Hindlimb muscle (tissue), 1 donor: ENCODE measurements at regions not wholly inside any gene's neighbourhood (a gene's known extent, or its start where the extent isn't known, plus 50 kb on each side); places are given as distances from the start of the nearest gene placed in this dataset.
"Not testable (repeated sequence)": the region's sequence is repeated elsewhere in the genome, so short reads cannot be mapped to it uniquely, and the experiment has no call there.

Experiments
- DNase-seq: peaks from one replicate; pipeline ENCODE4 v3.0.0-alpha.2; 2013

GRCh38 chr12:92259291-92259690, 113.6 kb upstream of the BTG1 start:
- DNase-seq, result no peak

DNA sequence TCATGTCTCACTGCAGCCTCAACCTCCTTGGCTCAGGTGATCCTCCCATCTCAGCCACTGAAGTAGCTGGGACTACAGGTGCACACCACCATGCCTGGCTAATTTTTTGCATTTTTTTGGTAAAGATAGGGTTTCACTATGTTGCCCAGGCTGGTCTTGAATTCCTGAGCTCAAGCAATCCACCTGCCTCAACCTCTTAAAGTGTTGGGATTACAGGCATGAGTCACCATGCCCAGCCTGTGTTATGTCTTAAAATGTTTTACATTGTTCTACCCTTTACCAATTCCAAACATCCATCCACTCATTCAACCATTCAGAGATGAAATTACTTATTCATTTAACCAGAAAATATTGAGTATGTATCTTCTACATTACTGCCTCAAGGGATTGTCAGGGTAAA, 111.6 kb upstream of the BTG1 start:
- DNase-seq, result no peak

GRCh38 chr12:92255741-92256140, 110.1 kb upstream of the BTG1 start:
- DNase-seq, result no peak

DNA sequence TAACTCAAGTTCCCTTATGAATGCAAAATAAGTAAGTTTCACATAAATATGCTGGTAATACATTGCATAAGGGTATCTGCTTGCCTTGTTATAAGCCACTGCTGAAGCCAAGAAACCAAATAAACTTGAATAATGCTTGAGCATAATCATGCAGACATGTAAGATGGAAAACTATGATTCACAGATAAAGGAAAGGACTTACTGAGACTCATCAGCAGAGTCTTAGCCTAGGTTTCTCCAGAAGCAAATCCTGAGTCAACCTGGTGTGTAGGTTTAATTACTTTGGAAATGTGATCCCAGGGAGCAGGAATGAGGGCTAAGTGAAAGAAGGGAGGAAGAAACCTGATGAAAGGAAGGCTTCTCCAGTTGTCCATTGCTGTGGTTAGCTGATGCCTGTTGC, 107.7 kb upstream of the BTG1 start:
- DNase-seq, result no peak

- no peak for DNase-seq
Measured at GRCh38 chr12:92248977-92249376, 103.3 kb upstream of the BTG1 start.

DNA sequence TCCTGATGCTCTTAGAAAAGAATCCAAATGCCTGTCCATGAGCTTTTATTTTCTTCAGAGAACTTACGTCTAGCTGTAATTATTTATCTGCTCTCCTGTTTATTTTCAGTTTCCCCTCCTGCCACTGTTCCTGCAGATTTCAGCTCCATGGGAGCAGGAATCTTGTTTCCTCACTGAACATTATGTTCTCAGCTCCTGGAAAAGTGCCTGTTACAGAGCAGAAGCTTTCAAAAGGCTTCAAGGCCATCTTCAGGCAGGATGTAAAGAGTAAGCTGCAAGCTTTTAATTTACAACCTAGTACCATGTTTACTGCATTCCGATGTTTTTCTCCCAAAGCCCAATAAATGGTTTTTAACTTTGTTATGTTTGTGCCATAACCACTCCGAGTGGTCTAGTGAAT, 98.4 kb upstream of the BTG1 start:
- DNase-seq, result peak; percentile 78

- DNase-seq, result no peak
Measured at GRCh38 chr12:92242907-92243306, 97.3 kb upstream of the BTG1 start.

DNA sequence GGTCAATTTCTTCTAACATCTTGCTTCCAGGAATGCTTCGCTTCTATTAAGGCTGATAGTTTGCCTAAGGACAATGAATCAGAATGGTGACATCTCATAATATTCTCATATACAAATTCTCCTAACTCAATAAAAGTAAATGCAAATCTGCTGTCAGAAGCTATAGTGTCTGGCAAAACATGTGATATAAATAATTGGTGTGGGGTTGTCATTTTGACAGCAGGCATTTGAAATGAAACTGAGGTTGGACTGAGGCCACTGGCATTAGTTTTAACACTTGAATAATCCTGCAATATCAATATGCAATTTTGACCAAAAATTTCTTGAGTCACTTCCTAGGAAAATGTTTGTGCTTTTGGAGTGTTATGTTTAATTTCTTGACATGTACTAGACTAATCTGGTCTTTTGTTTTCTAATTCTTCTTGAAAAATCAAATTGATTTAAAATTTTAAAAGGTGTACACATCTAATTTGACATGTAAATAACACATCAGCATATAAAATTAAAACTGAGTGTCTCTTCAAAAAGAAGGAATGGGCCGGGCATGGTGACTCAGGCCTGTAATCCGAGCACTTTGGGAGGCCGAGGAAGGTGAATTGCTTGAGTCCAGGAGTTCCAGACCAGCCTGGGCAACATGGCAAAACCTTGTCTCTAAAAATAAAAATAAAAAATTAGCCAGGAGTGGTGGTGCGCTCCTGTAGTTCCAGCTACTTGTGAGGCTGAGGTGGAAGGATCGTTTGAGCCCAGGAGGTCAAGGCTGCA, 92.3 kb upstream of the BTG1 start:
- DNase-seq, result no peak

GRCh38 chr12:92237262-92237661, 91.6 kb upstream of the BTG1 start:
- no peak for DNase-seq

DNA sequence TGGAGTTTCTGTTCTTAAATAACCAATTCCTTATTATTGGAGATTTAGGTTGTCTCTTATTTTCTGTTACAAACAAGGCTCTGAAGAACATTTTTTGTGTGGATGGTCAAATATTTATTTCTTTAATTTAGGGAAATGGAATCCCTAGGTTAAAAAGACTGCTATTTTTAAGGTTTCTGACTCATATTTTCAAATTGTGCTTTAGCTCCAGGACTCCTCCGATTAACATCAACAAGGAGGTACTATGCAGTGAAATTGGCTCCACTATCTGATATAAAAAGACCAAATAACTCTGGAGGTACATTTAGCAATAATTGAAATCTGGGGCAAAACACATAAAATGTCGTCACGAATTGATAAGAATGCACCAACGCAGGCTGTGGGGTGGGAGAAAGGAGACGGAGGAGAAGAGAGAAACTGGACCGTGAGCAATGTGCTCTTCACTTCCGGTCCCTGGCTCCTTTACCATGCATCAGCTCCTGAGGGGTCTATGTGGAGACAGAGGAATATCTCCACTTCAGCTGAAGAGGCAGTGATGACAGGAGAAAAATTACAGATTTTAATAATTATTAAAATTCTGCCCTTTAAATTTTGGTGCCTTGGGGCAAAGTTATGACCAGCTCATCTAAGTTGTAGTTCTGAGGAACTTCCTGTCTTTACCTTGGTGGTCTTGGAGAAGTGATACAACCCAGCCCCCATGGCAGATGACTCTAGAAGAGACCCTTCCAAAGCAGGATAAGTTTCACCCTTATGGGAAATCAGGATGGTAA, 90.2 kb upstream of the BTG1 start:
- no peak for DNase-seq

- no peak for DNase-seq
Measured at GRCh38 chr12:92234533-92234932, 88.9 kb upstream of the BTG1 start.

DNA sequence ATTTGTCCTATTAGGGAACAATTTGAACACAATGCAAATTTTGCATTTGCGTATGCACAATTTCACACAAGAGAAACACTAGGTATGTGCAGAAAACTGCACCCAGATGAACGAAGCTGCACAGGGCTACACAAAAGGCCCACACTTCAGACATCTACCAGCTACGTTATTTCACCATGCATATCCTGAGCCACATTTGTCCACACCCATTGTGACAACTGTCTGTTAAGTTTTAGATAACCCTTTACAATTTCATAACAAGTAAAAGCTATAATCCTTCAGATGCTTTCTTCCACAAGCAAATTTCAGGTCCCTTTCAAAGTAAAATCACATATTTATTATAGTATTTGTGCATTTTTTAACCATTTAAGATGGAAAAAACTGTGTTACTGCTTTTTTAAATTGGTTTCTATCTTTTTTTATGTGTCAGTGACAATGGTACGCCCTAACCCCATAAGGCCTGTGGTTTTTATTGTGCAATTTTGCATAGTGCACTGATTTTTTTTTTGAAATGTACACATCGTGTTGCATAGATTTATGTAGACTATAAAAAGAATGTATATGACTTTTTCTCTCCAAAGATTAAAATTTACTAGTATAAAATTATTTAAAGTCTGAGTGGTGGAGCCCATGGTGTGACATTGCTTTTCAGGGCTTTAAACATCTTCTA, 87.8 kb upstream of the BTG1 start:
- no peak for DNase-seq

GRCh38 chr12:92232371-92232932, 86.8 kb upstream of the BTG1 start:
- DNase-seq, result not testable (repeated sequence)

GRCh38 chr12:92231945-92232344, 86.3 kb upstream of the BTG1 start:
- DNase-seq, result not testable (repeated sequence)

DNA sequence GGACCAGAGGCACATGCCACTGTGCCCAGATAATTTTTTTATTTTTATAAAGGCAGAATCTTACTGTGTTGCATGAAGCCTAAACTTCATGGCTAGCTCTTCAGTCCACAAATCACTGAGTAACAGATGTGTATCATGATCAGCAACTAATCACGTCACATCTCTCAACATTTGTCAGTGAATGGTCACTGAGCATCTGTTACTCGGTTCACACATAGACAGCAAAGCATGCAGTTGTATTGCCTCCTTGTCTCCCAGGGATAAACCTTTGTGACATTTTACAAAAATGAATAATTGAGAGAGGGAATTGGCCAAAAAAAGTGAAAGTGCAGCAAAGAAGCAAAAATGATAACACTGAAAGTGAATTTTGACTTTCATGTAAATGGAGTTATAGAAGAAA, 85.9 kb upstream of the BTG1 start:
- DNase-seq, result not testable (repeated sequence)

DNA sequence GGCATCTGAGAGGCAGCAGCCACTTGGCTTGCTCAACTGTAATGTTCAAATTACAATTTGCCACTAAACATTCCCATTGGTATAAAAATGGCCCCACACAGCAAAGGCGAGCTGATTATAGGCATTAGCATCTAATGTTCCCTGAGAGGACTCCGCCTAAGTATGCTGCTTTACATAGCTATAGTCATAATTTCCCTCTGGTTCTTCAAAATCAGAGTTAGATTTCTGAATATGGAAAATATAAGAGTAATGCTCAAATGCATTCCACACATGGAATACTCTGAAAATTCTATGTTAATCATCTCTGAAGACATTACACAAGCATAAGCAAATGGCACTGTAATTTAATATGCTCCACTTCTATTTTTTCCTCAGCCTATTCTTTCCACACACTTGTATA, 83.7 kb upstream of the BTG1 start:
- DNase-seq, result no peak

DNA sequence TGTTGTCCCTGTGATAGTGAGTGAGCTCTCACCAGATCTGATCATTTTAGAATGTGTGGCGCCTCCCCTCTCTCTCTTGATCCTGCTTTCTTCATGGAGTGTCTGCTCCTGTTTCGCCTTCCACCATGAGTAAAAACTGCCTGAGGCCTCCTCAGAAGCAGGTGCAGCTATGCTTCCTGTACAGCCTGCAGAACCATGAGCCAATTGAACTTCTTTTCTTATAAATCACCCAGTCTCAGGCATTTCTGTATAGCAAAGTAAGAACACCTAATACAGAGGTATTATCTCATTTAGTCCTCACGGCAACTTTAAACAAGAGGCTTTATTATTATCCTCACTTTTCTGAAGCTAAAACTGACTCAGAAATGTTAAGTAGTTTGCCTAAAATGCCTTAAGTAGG, 81.3 kb upstream of the BTG1 start:
- no peak for DNase-seq

DNA sequence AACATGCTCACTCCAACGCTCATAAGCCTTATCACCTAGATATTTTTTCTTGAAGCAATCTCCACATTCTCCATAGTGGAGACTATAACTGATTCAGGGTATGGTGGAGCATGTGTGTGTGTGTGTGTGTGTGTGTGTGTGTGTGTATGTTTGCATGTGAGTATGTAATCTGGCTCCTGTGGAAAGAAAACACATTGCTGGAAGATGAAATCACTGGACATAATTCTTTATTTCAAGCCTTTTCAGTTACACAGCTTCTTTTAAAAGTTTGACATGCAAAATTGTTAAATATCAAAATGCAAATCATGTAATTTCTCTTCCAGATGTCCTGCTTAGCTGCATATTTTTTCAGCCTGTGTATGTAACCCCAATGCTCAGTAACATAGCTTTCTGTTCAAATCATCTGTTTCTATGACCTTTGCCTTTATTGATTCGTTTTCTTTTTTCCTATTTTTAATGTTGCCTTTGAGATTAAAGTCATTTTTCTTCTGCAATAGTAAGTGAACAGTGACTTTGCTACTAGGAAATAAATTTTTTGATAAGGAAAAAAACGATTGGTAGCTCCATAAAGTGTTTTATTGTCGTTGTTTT, 80.5 kb upstream of the BTG1 start:
- no peak for DNase-seq

DNA sequence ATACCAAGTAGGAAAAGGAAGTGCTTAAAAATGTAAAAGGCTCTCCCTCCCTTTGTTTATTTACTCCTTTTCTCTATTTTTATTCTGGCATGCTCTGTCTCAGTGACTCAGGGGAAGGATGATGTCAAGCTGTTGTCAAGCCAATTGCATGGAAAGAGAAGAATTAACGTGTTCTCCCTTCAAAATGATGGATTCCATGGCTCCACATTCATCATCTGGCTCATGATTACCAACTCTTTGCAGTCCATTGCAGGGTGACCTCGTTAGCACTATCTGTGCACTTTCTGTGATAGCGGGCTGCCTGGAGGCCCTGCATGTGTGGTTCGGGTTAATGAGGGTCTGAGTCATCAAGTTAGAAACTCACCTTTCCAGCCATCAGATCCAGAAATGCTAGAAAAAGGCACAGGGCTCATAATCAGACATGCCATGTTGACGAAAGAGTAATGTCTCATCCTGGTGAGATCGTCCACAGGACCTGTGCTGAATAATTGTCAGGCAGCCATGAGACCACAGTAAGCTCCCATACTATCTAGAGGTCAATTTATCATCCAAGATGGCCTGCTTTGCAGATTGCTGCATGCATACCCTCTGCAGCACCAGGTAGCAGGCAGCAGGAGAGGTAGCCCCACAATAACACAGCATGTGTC, 79.2 kb upstream of the BTG1 start:
- no peak for DNase-seq

GRCh38 chr12:92223481-92223880, 77.8 kb upstream of the BTG1 start:
- no peak for DNase-seq

DNA sequence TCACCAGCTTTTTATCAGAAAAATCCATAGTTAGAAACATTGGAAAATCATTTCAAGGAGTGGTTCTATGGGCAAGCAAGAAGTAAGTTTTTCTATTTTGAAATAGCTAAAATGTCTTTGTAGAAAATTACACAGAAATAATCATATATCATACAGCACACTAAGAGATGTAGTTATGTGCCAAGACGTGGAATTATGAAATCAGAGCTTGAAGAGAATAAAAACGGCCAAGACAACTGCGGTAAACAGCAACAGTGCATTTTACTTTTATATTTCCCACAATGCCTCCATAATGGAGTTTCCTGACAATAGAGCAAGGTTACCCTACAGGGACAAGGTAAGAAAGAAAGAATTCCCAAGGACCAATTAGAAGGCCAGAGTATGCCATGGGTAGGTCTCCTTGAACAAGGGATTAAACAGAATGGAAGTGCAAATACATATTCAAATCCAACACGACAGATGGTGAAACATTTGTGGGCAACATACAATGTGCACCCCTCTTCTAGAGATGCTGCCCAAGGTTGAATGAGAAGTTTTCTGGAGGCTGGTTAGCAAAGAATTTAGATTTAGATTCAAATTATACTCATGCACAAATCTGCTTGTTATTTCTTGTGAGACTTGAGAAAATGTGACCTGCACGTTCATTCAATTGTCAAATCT, 76.1 kb upstream of the BTG1 start:
- DNase-seq, result no peak
